ENCODE measurements at regions not wholly inside any gene's neighbourhood (a gene's known extent, or its start where the extent isn't known, plus 50 kb on each side); places are given as distances from the start of the nearest gene placed in this dataset.
"Not testable (repeated sequence)": the region's sequence is repeated elsewhere in the genome, so short reads cannot be mapped to it uniquely, and the experiment has no call there.

- DNase-seq (ENCODE audit: low spot score) = no peak
These were observed 216.0 kb downstream of the SNRPN start for GRCh38 chr15:25170781-25171110.

DNA sequence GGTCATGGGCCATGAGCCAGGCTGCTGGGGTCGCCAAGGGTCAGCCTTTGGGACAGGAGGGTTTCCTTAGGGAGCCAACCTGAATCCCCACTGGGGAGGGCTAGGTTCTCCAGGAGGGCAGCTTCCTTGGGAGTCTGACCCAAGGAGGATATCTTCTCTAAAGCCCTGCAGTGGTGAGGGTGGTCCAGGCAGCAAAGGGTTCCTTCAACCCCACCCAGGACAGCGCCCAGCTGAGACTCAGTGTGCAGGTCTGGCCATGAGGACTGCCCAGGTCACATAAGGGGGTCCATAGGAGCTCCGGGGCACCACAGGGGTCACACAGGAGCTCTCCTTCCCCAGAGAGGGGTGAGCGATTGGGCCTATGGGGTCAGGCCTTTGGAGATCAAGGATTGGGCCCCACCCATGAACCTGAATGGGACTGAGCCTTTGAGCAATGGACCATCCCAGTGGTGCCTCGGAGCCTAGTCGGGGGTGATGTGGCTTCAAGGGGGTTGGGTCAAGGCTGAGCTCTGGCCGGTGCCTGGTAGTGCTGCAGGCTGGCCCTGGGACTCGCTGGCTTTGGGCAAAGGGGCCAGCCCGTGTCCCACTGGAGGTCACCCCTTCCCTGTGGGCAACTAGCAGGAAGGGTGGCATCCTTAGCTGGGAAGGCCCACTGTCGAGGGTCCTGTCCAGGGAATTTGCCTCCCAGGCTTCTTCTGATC lies 216.5 kb downstream of the SNRPN start:
- DNase-seq (ENCODE audit: low spot score) = peak; percentile 2

- peak; percentile 2 for DNase-seq (ENCODE audit: low spot score)
These were observed 217.3 kb downstream of the SNRPN start for GRCh38 chr15:25171856-25172687.

DNA sequence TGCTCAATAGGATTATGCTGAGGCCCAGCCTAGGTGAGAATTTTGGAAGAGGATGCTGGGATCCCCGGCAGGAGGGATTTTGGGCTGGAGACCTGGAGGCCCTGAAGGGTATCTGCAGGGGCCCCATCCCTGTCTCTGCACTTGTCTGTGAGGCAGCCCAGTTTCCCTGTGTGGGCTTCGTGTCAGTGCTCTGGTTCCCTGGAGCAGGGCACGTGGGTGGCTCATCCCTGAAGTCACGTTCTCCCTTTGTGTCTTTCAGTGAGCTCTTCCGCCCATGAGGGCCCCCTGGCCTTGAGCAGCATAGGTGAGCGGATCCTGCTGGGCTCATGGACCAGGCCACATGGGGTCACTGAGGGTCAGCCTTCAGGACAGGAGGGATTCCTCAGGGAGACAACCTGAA lies 217.9 kb downstream of the SNRPN start:
- DNase-seq (ENCODE audit: low spot score) = no peak

GRCh38 chr15:25173241-25174028 lies 218.6 kb downstream of the SNRPN start:
- DNase-seq (ENCODE audit: low spot score) = peak; percentile 1

DNA sequence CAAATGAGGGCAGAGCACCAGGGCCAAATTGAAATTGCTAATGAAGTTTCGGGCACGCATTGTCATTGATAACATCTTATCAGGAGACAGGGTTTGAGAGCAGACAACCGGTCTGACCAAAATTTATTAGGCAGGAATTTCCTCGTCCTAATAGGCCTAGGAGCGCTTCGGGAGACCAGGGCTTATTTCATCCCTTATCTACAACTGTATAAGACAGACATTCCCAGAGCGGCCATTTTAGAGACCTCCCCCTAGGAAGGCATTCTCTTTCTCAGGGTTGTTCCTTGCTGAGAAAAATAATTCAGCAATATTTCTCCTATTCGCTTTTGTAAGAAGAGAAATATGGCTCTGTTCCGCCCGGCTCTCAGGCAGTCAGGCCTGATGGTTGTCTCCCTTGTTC lies 219.4 kb downstream of the SNRPN start:
- DNase-seq (ENCODE audit: low spot score) = not testable (repeated sequence)

DNA sequence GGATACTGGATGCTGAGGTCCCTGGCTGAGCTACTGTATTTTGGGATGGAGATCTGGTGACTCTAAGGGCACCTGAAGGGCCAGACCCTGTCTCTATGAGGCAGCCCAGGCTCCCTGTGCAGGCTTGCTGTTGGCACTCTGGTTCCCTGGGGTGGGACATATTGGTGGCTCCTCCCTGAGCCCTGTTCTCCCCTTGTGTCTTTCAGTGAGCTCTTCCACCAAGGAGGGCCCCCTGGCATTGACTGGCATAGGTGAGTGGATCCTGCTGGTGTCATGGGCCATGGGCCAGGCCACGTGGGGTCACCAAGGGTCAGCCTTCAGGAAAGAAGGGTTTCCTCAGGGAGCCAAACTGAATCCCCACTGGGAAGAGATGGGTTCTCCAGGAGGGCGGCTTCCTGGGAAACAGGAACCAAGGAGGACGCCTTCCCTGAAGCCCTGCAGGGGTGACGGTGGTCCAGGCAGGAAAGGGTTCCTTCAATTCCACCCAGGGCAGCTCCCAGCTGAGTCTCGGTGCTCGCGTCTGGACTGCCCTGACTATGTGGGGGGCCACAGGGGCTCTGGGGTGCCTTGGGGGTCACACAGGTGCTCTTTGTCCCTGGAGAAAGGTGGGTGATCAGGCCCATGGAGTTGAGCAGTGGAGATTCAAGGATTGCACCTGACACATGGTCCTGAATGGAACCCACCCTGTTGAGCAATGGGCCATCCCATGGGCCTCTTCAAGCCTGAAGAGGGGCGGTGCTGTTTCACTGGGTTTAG lies 220.4 kb downstream of the SNRPN start:
- DNase-seq (ENCODE audit: low spot score) = peak; percentile 1

- DNase-seq (ENCODE audit: low spot score) = peak; percentile 2
These were observed 221.2 kb downstream of the SNRPN start for GRCh38 chr15:25175789-25176615.

DNA sequence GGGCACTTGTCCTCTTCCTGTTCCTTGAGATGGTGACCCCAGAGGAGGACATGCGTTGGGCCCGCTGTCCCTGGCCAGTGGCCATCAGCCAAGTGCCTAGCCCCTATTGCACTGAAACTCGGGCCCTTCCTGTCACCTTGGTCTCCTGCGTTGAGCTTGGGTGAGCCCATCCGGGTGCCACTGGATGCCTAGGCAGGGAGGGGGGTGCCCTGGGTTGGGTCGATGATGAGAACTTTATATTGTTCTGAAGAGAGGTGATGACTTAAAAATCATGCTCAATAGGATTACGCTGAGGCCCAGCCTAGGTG lies 221.8 kb downstream of the SNRPN start:
- DNase-seq (ENCODE audit: low spot score) = peak; percentile 3

DNA sequence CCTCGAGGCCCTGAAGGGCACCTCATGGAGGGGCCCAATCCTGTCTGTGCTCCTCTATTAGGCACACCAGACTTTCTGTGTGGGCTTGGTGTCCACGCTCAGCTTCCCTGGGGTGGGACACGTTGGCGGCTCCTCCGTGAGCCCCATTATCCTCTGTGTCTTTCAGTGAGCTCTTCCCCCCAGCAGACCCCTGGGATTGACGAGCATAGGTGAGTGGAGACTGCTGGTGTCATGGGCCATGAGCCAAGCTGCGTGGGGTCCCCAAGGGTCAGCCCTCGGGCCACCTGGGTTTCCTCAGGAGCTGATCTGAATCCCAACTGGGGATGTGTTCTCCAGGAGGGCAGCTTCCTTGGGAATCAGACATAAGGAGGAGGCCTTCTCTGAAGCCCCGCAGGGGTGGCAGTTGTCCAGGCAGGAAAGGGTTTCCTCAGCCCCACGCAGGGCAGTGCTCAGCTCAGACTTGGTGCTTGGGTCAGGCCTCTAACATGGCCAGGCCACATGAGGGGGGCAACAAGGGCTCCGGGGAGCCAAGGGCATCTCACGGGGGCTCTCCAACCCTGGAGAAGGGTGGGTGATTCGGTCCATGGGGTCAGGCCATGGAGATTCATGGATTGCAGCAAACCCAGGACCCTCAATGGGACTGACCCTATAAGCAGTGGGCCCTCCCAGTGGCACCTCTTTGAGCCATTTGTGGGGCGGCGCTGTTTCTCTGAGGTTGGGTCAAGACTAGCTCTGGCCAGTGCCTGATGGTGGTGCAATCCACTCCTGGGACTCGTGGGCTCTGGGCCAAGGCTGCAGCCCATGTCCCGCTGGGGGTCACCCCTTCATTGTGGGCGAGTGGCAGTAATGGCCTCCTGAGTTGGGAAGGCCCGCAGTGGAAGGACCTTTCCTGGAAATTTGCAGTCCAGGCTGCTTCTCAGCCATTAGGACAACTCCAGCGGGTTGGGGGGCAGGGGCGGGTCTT lies 222.5 kb downstream of the SNRPN start:
- DNase-seq (ENCODE audit: low spot score) = peak; percentile 6

GRCh38 chr15:25177955-25178801 lies 223.4 kb downstream of the SNRPN start:
- peak; percentile 3 for DNase-seq (ENCODE audit: low spot score)

DNA sequence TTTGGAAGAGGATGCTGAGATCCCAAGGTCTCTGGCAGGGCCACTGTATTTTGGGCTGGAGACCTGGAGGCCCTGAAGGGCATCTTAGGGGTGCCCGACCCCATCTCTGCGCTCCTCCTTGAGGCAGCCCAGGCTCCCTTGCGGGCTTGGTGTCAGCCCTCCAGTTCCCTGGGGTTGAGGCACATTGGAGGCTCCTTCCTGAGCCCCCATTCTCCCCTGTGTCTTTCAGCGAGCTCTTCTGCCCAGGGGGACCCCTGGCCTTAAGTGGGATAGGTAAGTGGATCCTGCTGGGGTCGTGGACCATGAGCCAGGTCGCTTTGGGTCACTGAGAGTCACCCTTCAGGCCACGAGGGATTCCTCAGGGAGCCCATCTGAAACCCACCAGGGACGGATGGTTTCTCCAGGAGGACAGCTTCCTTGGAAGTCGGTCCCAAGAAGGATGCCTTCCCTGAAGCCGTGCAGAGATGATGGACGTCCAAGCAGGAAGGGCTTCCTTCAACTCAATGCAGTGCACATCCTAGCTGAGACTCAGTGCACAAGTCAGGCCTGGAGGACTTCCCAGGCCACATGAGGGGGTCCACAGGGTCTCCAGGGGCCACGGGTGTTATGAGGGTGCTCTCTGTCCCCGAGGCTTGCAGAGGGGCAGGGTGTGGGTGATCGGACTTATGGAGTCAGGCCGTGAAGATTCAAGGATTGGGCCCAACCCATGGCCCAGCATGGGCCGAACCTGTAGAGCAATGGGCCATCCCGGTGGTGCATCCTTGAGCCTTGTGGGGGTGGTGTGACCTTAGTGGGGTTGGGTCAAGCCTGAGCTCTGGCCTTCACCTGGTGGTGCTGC lies 224.3 kb downstream of the SNRPN start:
- DNase-seq (ENCODE audit: low spot score) = no peak

GRCh38 chr15:25179673-25180511 lies 225.1 kb downstream of the SNRPN start:
- no peak for DNase-seq (ENCODE audit: low spot score)

DNA sequence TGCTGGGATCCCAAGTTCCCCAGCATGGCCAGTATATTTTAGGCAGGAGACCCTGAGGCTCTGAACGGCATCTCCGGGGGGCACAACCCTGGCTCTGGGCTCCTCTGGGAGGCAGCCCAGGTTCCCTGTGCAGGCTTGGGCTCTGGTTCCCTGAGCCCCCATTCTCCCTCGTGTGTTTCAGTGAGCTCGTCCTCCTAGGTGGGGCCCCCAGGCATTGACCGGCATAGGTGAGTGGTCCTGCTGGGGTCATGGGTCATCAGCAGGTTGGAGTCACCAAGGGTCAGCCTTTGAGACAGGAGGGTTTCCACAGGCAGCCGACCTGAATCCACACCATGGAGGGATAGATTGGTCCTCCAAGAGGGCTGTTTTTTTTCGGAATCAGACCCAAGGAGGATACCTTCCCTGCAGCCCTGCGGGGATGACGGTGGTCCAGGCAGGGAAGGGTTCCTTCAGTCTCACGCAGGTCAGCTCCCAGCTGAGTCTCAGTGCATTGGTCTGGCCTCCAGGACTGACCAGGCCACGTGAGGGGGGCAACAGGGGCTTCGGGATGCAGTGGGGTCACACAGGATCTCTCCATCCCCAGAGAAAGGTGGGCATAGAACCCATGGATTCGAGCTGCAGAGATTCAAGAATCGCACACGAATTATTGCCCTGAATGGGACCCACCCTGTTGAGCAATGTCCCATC lies 226.0 kb downstream of the SNRPN start:
- DNase-seq (ENCODE audit: low spot score) = no peak

DNA sequence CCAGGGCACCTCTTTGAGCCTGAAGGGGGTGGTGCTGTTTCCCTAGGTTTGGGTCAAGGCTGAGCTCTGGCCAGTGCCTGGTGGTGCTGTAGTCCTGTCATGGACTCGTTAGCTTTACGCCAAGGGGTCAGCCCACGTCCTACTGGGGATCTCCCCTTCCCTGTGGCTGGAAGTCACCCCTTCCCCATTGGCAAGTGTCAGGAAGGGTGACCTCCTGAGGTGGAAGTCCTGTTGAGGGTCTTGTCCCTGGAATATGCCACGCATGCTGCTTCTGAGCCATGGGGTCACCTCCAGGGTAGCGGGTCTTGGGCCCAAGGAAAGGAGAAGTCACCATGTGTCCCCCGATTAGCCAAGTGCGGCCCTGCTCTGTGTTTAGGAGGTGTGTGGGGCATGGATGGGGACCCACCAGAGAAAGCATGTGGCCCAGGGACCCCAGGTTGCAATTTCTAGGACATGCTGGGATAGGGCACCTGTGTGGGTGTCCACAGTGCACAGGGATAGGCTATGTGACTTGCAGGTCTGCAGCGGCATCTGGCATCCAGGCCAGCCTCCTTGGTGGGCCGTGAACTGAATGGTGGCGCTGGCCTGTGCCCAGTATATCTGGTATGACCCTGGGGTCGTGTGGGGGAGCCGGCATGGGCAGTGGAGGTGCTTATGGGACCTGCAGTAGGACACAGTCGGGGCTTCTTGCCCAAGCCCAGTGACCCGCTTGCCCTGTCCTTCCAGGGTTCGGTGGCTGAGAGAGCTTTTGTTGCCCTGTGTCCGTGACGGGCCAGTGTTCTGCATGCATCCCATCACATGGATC lies 226.7 kb downstream of the SNRPN start:
- no peak for DNase-seq (ENCODE audit: low spot score)

GRCh38 chr15:25182098-25182478 lies 227.3 kb downstream of the SNRPN start:
- no peak for DNase-seq (ENCODE audit: low spot score)
